ENCODE measurements at regions not wholly inside any gene's neighbourhood (a gene's known extent, or its start where the extent isn't known, plus 50 kb on each side); places are given as distances from the start of the nearest gene placed in this dataset.

- no peak for DNase-seq (ENCODE audit: low spot score)
- no peak for TF ChIP-seq CTCF (IDR thresholded peaks at IDR 0.05; ENCODE audit: extremely low read depth, insufficient read depth, missing control alignments)
- in situ Hi-C loops (cut with MboI; ENCODE audit: low pct_unique_long_range_greater_than_20kb, low sequenced_read_pairs, unreplicated experiment), result no loop called here
Measured at GRCh38 chr16:73308771-73309170, 260.8 kb upstream of the ZFHX3 start.

GRCh38 chr16:73306901-73307413, 259.0 kb upstream of the ZFHX3 start:
- in situ Hi-C loops (cut with MboI; ENCODE audit: low pct_unique_long_range_greater_than_20kb, low sequenced_read_pairs, unreplicated experiment), result no loop called here
- DNase-seq (ENCODE audit: low spot score), result no peak
- no peak for TF ChIP-seq CTCF (IDR thresholded peaks at IDR 0.05; ENCODE audit: extremely low read depth, insufficient read depth, missing control alignments)

GRCh38 chr16:73304008-73304774, 256.3 kb upstream of the ZFHX3 start:
- in situ Hi-C loops (cut with MboI; ENCODE audit: low pct_unique_long_range_greater_than_20kb, low sequenced_read_pairs, unreplicated experiment), result no loop called here
- no peak for TF ChIP-seq CTCF (IDR thresholded peaks at IDR 0.05; ENCODE audit: extremely low read depth, insufficient read depth, missing control alignments)
- DNase-seq (ENCODE audit: low spot score), result no peak

GRCh38 chr16:73302942-73303341, 255.0 kb upstream of the ZFHX3 start:
- in situ Hi-C loops (cut with MboI; ENCODE audit: low pct_unique_long_range_greater_than_20kb, low sequenced_read_pairs, unreplicated experiment), result no loop called here
- no peak for DNase-seq (ENCODE audit: low spot score)
- no peak for TF ChIP-seq CTCF (IDR thresholded peaks at IDR 0.05; ENCODE audit: extremely low read depth, insufficient read depth, missing control alignments)

- no peak for DNase-seq (ENCODE audit: low spot score)
- in situ Hi-C loops (cut with MboI; ENCODE audit: low pct_unique_long_range_greater_than_20kb, low sequenced_read_pairs, unreplicated experiment), result no loop called here
- TF ChIP-seq CTCF (IDR thresholded peaks at IDR 0.05; ENCODE audit: extremely low read depth, insufficient read depth, missing control alignments), result no peak
Measured at GRCh38 chr16:73301984-73302383, 254.1 kb upstream of the ZFHX3 start.

- TF ChIP-seq CTCF (IDR thresholded peaks at IDR 0.05; ENCODE audit: extremely low read depth, insufficient read depth, missing control alignments), result no peak
- in situ Hi-C loops (cut with MboI; ENCODE audit: low pct_unique_long_range_greater_than_20kb, low sequenced_read_pairs, unreplicated experiment), result no loop called here
- no peak for DNase-seq (ENCODE audit: low spot score)
Measured at GRCh38 chr16:73299346-73299745, 251.4 kb upstream of the ZFHX3 start.

All from GM13977 (cell line).